HL-60 (cell line): ENCODE measurements at regions not wholly inside any gene's neighbourhood (a gene's known extent, or its start where the extent isn't known, plus 50 kb on each side); places are given as distances from the start of the nearest gene placed in this dataset.

Source experiments
- CTCF ChIP-seq: IDR thresholded peaks from one replicate; pipeline ENCODE4 v1.5.1; 2011; ENCODE audit warnings: low read length, control low read depth, inconsistent platforms; ENCODE audit not compliant: insufficient read depth
- POLR2AphosphoS5 ChIP-seq: IDR thresholded peaks from 2 replicates; pipeline ENCODE4 v1.6.1; 2012; ENCODE audit warnings: low read depth
- REST ChIP-seq: IDR thresholded peaks from 2 replicates; pipeline ENCODE4 v1.6.1; 2012; ENCODE audit warnings: low read depth; ENCODE audit not compliant: insufficient replicate concordance
- SPI1 ChIP-seq: IDR thresholded peaks from 2 replicates; pipeline ENCODE4 v1.6.1; 2012; ENCODE audit warnings: low read depth, mild to moderate bottlenecking, borderline replicate concordance

- TF ChIP-seq CTCF (no peak), REST (no peak), POLR2AphosphoS5 (no peak), SPI1 (no peak)
Observed at GRCh38 chr11:116650052-116650451, 122.7 kb downstream of the BUD13 start.
